GM21576 (cell line): ENCODE measurements at regions not wholly inside any gene's neighbourhood (a gene's known extent, or its start where the extent isn't known, plus 50 kb on each side); places are given as distances from the start of the nearest gene placed in this dataset.
"Not testable (repeated sequence)": the region's sequence is repeated elsewhere in the genome, so short reads cannot be mapped to it uniquely, and the experiment has no call there.

Experiments used
- ATAC-seq: cut with Tn5 transposase; IDR thresholded peaks from one replicate; pipeline ENCODE4 v1.9.1; 2021; ENCODE audit warnings: mild to moderate bottlenecking, moderate library complexity; ENCODE audit not compliant: unreplicated experiment

- no peak for ATAC-seq
Measured at GRCh38 chr14:104230946-104231345, 92.6 kb downstream of the KIF26A start.

GRCh38 chr14:104232070-104232484 is 93.7 kb downstream of the KIF26A start:
- no peak for ATAC-seq

GRCh38 chr14:104234007-104234786 is 95.8 kb downstream of the KIF26A start:
- not testable (repeated sequence) for ATAC-seq

- ATAC-seq: no peak
Measured at GRCh38 chr14:104235686-104236085, 97.3 kb downstream of the KIF26A start.

- ATAC-seq: no peak
Measured at GRCh38 chr14:104237651-104238423, 99.5 kb downstream of the KIF26A start.

GRCh38 chr14:104238424-104239184 is 100.2 kb downstream of the KIF26A start:
- no peak for ATAC-seq

- no peak for ATAC-seq
Measured at GRCh38 chr14:104239185-104239775, 100.9 kb downstream of the KIF26A start.

- no peak for ATAC-seq
Measured at GRCh38 chr14:104239861-104240301, 101.5 kb downstream of the KIF26A start.

- ATAC-seq: no peak
Measured at GRCh38 chr14:104240434-104241157, 102.2 kb downstream of the KIF26A start.

GRCh38 chr14:104243200-104243599 is 104.8 kb downstream of the KIF26A start:
- no peak for ATAC-seq

- no peak for ATAC-seq
Measured at GRCh38 chr14:104244221-104245011, 106.0 kb downstream of the KIF26A start.

GRCh38 chr14:104245075-104245474 is 106.7 kb downstream of the KIF26A start:
- ATAC-seq: no peak

GRCh38 chr14:104245723-104246122 is 107.3 kb downstream of the KIF26A start:
- ATAC-seq: no peak

- ATAC-seq: no peak
Measured at GRCh38 chr14:104246401-104247335, 108.3 kb downstream of the KIF26A start.

GRCh38 chr14:104247336-104248202 is 109.2 kb downstream of the KIF26A start:
- no peak for ATAC-seq

- ATAC-seq: no peak
Measured at GRCh38 chr14:104248203-104249055, 110.0 kb downstream of the KIF26A start.

- no peak for ATAC-seq
Measured at GRCh38 chr14:104249089-104249488, 110.7 kb downstream of the KIF26A start.
